ENCODE measurements at regions not wholly inside any gene's neighbourhood (a gene's known extent, or its start where the extent isn't known, plus 50 kb on each side); places are given as distances from the start of the nearest gene placed in this dataset.
A peak's percentile ranks its signal among the peaks of the same experiment; 100 is the strongest.

- no peak for DNase-seq
- H3K36me3 ChIP-seq: no peaks in the 10 kb centered on the region
- H3K27ac ChIP-seq: 0 out of 2 replicates have a peak overlapping the region, but pooled peaks have one; percentile 8
Measured at GRCh38 chr10:26378861-26379294, 59.3 kb upstream of the APBB1IP start.

GRCh38 chr10:26380815-26381214 lies 57.3 kb upstream of the APBB1IP start:
- TF ChIP-seq CTCF (IDR thresholded peaks at IDR 0.05; ENCODE audit: low read depth, low read length): no peak
- Histone ChIP-seq H3K36me3 (no peaks in the 10 kb centered on the region), H3K4me3 (ENCODE audit: low read depth, low read length) (no peak overlapping the region), H3K27ac (no peak overlapping the region), H3K27me3 (ENCODE audit: insufficient read depth, low read depth, severe bottlenecking) (no peaks in the 10 kb centered on the region), H3K9me3 (ENCODE audit: severe bottlenecking) (no peaks in the 10 kb centered on the region)
- no peak for DNase-seq

More at GRCh38 chr10:26378861-26379294, 59.3 kb upstream of the APBB1IP start:
- H3K9me3 ChIP-seq (ENCODE audit: severe bottlenecking): no peaks in the 10 kb centered on the region
- no peak overlapping the region for H3K4me3 ChIP-seq (ENCODE audit: low read depth, low read length)
- no peak for TF ChIP-seq CTCF (IDR thresholded peaks at IDR 0.05; ENCODE audit: low read depth, low read length)
- no peaks in the 10 kb centered on the region for H3K27me3 ChIP-seq (ENCODE audit: insufficient read depth, low read depth, severe bottlenecking)

- H3K27me3 ChIP-seq (ENCODE audit: insufficient read depth, low read depth, severe bottlenecking): no peaks in the 10 kb centered on the region
- TF ChIP-seq CTCF (IDR thresholded peaks at IDR 0.05; ENCODE audit: low read depth, low read length): no peak
- no peaks in the 10 kb centered on the region for H3K9me3 ChIP-seq (ENCODE audit: severe bottlenecking)
- H3K36me3 ChIP-seq: no peaks in the 10 kb centered on the region
- H3K27ac ChIP-seq: no peak overlapping the region
- H3K4me3 ChIP-seq (ENCODE audit: low read depth, low read length): no peak overlapping the region
- DNase-seq: no peak
Measured at GRCh38 chr10:26381986-26382385, 56.2 kb upstream of the APBB1IP start.

GRCh38 chr10:26384600-26384999 lies 53.5 kb upstream of the APBB1IP start:
- H3K4me3 ChIP-seq (ENCODE audit: low read depth, low read length): no peak overlapping the region
- TF ChIP-seq CTCF (IDR thresholded peaks at IDR 0.05; ENCODE audit: low read depth, low read length): no peak
- no peaks in the 10 kb centered on the region for H3K36me3 ChIP-seq
- no peaks in the 10 kb centered on the region for H3K27me3 ChIP-seq (ENCODE audit: insufficient read depth, low read depth, severe bottlenecking)
- no peak for DNase-seq
- H3K9me3 ChIP-seq (ENCODE audit: severe bottlenecking): no peaks in the 10 kb centered on the region
- H3K27ac ChIP-seq: no peak overlapping the region

- Histone ChIP-seq H3K27ac (no peak overlapping the region), H3K27me3 (ENCODE audit: insufficient read depth, low read depth, severe bottlenecking) (no peaks in the 10 kb centered on the region), H3K9me3 (ENCODE audit: severe bottlenecking) (no peaks in the 10 kb centered on the region), H3K4me3 (ENCODE audit: low read depth, low read length) (no peak overlapping the region), H3K36me3 (no peaks in the 10 kb centered on the region)
- no peak for TF ChIP-seq CTCF (IDR thresholded peaks at IDR 0.05; ENCODE audit: low read depth, low read length)
- no peak for DNase-seq
Measured at GRCh38 chr10:26385443-26385842, 52.7 kb upstream of the APBB1IP start.

GRCh38 chr10:26386781-26387180 lies 51.4 kb upstream of the APBB1IP start:
- Histone ChIP-seq H3K27me3 (ENCODE audit: insufficient read depth, low read depth, severe bottlenecking) (no peaks in the 10 kb centered on the region), H3K27ac (no peak overlapping the region), H3K4me3 (ENCODE audit: low read depth, low read length) (no peak overlapping the region), H3K9me3 (ENCODE audit: severe bottlenecking) (no peaks in the 10 kb centered on the region), H3K36me3 (no peaks in the 10 kb centered on the region)
- DNase-seq: no peak
- no peak for TF ChIP-seq CTCF (IDR thresholded peaks at IDR 0.05; ENCODE audit: low read depth, low read length)
